ENCODE measurements at regions not wholly inside any gene's neighbourhood (a gene's known extent, or its start where the extent isn't known, plus 50 kb on each side); places are given as distances from the start of the nearest gene placed in this dataset.

- TF ChIP-seq POLR2AphosphoS5 (IDR thresholded peaks at IDR 0.05; ENCODE audit: insufficient read depth, low read depth, low read length): no peak
- no peak for TF ChIP-seq POLR2A (IDR thresholded peaks at IDR 0.05; ENCODE audit: low read depth, low read length)
- TF ChIP-seq, protein P1, sequence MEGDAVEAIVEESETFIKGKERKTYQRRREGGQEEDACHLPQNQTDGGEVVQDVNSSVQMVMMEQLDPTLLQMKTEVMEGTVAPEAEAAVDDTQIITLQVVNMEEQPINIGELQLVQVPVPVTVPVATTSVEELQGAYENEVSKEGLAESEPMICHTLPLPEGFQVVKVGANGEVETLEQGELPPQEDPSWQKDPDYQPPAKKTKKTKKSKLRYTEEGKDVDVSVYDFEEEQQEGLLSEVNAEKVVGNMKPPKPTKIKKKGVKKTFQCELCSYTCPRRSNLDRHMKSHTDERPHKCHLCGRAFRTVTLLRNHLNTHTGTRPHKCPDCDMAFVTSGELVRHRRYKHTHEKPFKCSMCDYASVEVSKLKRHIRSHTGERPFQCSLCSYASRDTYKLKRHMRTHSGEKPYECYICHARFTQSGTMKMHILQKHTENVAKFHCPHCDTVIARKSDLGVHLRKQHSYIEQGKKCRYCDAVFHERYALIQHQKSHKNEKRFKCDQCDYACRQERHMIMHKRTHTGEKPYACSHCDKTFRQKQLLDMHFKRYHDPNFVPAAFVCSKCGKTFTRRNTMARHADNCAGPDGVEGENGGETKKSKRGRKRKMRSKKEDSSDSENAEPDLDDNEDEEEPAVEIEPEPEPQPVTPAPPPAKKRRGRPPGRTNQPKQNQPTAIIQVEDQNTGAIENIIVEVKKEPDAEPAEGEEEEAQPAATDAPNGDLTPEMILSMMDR (IDR thresholded peaks at IDR 0.05; ENCODE audit: extremely low read depth in 1 of 2, insufficient read depth in 1 of 2, low read depth in 1 of 2, low read length in 2 of 2): no peak
These were observed 212.9 kb upstream of the UMPS start for GRCh38 chr3:124517306-124517705.
